GM18517 (cell line): ENCODE measurements at regions not wholly inside any gene's neighbourhood (a gene's known extent, or its start where the extent isn't known, plus 50 kb on each side); places are given as distances from the start of the nearest gene placed in this dataset.

Experiments
- ATAC-seq: cut with Tn5 transposase; IDR thresholded peaks from one replicate; pipeline ENCODE4 v1.9.1; 2021; ENCODE audit warnings: mild to moderate bottlenecking, moderate library complexity; ENCODE audit not compliant: unreplicated experiment

- ATAC-seq, result no peak
These were observed 199.7 kb upstream of the CPEB2 start for GRCh38 chr4:14802596-14802995.

- no peak for ATAC-seq
These were observed 194.4 kb upstream of the CPEB2 start for GRCh38 chr4:14807856-14808255.

DNA sequence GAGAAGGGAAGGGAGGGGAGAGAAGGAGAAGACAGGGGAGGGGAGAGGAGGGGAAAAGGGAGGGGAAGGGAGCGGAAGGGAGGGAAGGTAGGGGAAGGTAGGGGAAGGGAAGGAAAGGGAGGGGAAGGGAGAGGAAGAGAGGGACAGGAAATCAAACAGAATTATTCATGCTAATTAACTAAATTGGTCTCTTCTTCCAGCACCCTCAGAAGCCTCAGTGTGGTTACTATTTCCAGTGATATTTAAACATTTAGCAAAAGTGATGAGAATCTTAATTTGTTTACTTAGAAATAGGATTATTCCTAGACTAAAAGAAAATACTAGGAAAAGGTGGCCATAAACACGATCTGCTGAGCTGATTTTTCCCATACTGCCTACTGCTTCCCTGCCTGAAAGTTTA lies 193.1 kb upstream of the CPEB2 start:
- ATAC-seq, result no peak

GRCh38 chr4:14810121-14810520 lies 192.2 kb upstream of the CPEB2 start:
- no peak for ATAC-seq

GRCh38 chr4:14810568-14810967 lies 191.7 kb upstream of the CPEB2 start:
- no peak for ATAC-seq

DNA sequence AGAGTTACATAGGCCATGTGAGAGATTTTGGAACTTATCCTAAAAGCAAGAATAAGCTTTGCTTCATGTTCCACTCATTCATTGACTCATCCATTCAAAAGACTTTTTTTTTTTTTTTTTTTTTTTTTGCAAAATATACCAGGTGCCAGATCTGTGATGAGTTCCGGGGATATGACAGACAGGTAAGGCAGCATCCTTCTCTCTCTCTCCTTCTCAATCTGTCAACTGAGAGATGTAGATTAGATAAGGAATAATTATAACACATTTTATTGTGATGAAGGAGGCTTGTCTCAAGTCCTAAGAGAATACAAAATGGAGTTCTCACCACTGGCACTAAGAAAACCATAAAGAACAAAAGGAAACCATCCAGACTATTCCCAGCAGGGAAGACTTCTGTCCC lies 190.2 kb upstream of the CPEB2 start:
- ATAC-seq, result no peak

DNA sequence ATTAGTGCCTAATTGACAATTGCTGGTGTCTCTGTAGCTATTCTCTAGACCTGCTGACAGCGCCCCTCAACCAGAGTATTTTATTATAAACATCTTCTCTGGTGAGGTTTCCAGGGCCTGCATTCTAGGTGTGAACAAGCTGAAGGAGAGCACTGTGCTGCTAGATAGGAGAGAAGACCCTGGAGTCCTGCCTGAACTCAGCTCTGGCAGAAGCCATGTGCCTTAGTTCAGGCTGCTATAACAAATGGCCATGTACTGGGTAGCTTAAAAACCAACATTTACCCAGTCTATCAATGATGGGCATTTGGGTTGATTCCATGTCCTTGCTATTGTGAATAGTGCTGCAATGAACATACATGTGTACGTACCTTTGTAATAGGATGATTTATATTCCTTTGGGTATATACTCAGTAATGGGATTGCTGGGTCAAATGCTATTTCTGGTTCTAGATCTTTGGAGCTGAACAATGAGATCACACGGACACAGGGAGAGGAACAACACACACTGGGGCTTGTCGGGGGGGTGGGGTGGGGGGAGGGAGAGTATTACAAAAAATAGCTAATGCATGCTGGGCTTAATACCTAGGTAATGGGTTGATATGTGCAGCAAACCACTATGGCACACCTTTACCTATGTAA lies 185.5 kb upstream of the CPEB2 start:
- no peak for ATAC-seq

DNA sequence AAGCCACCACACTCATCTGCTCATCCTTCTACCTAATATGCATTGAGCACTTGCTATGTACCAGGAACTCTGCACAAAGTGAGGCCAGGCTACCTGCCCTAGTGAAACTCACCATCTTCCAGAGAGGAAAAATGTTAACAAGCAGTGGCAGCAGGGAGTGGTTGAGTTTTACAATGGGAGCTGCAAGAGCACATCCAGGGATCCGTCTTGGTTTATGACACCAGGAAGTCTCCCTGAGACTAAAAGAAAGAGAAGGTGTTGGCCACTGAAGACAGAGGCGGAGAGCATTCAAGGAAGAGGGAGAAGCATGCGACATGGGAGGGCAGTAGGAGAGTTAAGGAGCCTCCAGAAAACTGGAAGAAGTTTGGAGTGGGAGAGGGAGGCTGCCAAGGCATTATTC lies 178.1 kb upstream of the CPEB2 start:
- no peak for ATAC-seq

DNA sequence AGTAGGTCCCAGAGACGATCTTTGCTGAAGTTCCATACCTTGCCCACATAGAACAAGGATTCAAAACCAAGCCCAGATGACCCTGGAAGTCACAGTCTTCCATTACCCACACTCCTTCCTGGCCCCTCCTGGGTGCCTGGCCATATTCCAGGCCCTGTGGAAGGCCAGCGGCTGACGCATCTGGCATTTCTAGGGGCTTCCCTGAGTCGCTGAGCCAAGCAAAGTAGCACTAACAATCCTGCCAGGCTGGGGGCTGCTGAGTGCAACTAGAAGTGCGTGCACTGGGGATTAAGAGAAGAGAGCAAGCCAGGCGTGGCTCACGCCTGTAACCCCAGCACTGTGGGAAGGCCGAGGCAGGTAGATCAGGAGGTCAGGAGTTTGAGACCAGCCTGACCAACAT lies 175.2 kb upstream of the CPEB2 start:
- no peak for ATAC-seq

- no peak for ATAC-seq
These were observed 172.5 kb upstream of the CPEB2 start for GRCh38 chr4:14829795-14830194.

- ATAC-seq, result no peak
These were observed 170.9 kb upstream of the CPEB2 start for GRCh38 chr4:14831416-14831815.

DNA sequence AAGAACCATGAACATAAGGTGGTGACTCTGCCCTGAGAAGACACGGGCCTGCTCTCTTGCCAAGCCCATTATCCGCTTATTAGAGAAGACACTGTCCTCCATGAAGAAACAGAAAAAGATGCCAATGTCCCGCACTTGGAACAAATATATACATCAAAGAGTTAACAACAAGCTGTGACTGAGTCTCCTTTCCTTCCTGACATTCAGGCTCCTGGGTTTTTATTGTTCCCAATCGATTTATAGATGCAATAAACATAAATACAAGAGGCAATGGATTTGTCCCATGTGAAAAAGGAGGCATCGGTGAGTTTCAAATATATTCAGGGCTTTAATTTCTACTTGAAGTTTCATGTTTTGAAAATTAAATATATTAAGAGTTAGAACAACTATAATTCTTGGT lies 169.2 kb upstream of the CPEB2 start:
- no peak for ATAC-seq

- no peak for ATAC-seq
These were observed 167.9 kb upstream of the CPEB2 start for GRCh38 chr4:14834382-14834781.

DNA sequence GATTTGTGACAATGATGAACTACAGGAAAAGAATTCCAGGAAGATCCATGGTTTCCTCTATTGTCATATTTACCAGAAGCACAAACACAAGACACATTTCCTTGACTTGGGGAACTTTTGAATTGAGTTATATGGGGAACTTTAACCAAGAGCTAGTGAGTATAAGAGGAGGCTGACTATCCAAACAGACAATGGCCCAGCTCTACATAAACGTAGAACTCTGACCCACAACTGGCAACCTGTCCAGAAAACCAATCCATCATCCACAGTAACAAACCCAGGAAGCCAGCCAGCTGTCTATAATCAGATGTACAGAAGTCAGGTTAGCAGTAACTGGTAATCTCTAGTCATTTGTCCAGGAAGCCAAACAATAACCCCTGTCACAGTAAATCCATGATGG lies 167.0 kb upstream of the CPEB2 start:
- no peak for ATAC-seq

GRCh38 chr4:14835708-14836425 lies 166.4 kb upstream of the CPEB2 start:
- no peak for ATAC-seq

GRCh38 chr4:14837860-14838259 lies 164.4 kb upstream of the CPEB2 start:
- ATAC-seq, result no peak

- no peak for ATAC-seq
These were observed 160.2 kb upstream of the CPEB2 start for GRCh38 chr4:14841801-14842768.

DNA sequence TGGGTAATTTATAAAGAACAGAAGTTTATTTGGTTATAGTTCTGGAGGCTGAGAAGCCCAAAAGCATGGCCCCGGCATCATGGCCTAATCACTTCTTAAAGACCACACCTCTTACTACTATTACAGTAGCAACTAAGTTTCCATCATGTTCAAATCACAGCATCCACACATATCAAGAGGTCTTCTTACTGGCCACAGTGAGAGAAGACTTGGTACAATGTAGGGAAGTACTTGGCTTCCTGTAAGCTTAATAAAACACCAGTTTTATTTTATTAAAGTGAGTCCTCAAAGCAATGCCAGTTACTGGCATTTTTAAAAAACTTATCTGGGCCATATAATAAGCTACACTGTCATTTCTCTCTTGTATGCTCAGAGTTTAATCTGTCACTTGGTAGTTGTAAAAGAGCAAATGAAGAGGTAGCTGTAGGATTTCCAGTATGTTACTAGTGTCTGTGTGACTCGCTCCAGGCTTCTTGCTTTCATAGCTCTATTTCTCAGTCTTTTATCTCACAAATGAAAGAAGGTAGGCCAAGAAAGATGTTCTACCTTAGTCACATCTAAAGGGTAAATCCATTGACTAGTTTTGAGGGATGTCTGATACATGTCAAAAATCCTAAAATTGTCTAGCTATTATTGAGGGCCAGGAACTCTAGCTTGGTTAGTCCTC lies 159.2 kb upstream of the CPEB2 start:
- ATAC-seq, result no peak

DNA sequence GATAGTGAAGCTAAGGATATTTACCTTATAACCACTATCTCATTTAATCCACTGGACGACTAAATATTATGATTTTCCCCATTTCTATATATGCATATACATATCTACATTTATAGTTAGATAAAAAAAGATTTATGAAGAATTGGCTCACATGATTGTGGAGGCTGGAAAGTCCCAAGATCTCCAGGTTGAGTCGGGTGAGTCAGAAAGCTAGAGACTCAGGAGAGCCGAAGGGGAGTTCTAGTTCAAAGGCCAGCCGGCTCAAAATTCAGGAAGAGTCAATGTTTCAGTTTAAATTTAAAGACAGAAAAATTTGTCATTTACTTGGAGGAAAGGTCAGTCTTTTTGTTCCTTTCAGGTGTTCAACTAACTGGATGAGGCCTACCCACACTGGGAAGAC lies 158.2 kb upstream of the CPEB2 start:
- ATAC-seq, result no peak

- no peak for ATAC-seq
These were observed 154.1 kb upstream of the CPEB2 start for GRCh38 chr4:14848229-14848628.

- no peak for ATAC-seq
These were observed 151.7 kb upstream of the CPEB2 start for GRCh38 chr4:14850455-14851097.
